ENCODE measurements at regions not wholly inside any gene's neighbourhood (a gene's known extent, or its start where the extent isn't known, plus 50 kb on each side); places are given as distances from the start of the nearest gene placed in this dataset.

DNA sequence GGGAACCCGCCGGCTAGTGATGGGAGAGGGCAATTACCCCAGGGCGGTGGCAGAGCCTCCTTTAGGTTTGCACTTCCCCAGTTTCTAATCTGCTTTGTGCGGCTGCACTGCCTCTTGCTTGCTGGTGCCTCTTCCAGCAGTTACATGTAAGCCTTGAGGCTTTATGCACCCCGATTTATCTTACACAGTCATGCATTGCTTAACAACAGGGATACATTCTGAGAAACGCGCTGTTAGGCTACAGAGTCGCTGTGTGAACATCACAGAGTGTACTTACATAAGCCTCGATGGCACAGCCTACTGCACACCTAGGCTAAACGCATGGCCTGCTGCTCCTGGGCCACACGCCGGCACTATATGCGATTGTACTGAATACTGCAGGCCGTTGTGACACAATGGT, 155.6 kb upstream of the MKI67 start:
- no peak for DNase-seq

- DNase-seq, result no peak
Measured at GRCh38 chr10:128286141-128286761, 160.0 kb upstream of the MKI67 start.

- DNase-seq, result no peak
Measured at GRCh38 chr10:128286762-128287500, 160.7 kb upstream of the MKI67 start.

GRCh38 chr10:128287921-128288320, 161.7 kb upstream of the MKI67 start:
- DNase-seq, result no peak

DNA sequence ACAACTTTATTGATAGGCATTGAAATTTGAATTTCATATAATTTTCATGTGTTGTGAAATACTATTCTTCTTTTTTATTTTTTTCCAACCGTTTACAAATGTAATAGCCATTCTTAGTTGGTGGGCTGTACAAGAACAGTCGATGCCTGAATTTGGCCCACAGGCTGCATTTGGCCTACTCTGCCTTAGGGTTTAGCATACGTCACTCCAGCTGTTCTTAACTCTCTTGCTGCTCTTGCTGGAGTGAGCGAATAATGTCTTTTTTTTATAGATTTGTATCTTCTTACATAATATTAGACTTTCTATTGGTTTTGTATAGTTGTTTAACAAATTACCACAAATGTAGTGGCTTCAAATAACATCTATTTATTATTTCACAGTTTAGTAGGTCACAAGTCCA, 163.4 kb upstream of the MKI67 start:
- no peak for DNase-seq

GRCh38 chr10:128295003-128295402, 168.8 kb upstream of the MKI67 start:
- DNase-seq, result no peak

- DNase-seq, result no peak
Measured at GRCh38 chr10:128296253-128297007, 170.2 kb upstream of the MKI67 start.

DNA sequence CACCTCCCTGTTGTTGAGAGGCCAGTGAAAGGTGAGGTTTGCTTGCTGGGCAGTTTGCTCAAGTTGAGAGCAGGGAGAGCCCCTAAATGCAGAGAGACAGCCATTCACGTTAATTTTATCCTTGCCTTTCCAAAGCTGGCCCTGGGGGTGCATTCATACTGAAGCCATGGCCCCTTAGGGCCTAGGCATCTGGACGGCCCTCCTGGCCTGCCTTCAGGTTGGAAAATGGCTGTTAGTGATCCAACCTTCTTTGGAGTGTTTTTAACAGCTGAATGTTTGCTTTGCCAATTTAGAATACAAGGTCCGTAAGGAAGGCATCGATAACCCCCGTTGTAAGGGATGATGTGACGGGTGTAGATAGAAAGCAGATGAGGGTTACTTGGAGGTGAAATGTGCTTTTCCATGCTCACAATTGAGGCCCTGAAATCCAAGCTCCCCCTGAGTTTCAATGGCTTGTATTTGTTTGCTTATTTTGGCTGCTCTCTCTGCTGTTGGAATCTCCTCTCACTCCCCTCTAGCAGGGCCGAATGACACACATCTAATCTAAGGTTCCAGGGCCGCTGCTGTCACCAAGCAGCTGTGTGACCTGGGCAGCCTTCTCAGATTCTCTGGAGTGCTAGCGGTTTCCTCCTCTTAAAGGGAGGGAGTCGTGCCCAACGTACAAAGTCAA, 171.6 kb upstream of the MKI67 start:
- DNase-seq, result no peak

GRCh38 chr10:128298587-128298986, 172.4 kb upstream of the MKI67 start:
- DNase-seq, result no peak

- no peak for DNase-seq
Measured at GRCh38 chr10:128300290-128300824, 174.1 kb upstream of the MKI67 start.

DNA sequence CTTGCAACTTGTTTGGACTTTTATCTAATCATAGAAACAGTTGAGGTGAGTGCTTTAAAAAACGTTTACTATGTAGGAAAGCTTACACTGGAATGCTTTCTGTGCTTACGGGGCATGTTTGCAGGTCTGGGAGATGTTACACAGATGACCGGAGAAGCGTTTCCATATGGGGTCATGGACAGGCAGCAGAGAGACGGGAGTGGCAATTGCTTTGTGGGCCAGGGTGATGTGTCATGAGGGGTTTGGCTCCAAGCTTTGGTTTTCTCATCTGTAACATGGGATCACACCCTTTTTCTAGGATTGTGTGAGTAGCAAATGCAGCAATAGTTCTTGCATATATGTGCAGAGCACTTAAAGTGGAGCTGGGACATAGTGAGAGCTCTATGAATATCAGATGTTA, 174.8 kb upstream of the MKI67 start:
- no peak for DNase-seq

GRCh38 chr10:128302808-128303207, 176.6 kb upstream of the MKI67 start:
- DNase-seq, result no peak

GRCh38 chr10:128304271-128304670, 178.0 kb upstream of the MKI67 start:
- no peak for DNase-seq

- no peak for DNase-seq
Measured at GRCh38 chr10:128305601-128306345, 179.6 kb upstream of the MKI67 start.

DNA sequence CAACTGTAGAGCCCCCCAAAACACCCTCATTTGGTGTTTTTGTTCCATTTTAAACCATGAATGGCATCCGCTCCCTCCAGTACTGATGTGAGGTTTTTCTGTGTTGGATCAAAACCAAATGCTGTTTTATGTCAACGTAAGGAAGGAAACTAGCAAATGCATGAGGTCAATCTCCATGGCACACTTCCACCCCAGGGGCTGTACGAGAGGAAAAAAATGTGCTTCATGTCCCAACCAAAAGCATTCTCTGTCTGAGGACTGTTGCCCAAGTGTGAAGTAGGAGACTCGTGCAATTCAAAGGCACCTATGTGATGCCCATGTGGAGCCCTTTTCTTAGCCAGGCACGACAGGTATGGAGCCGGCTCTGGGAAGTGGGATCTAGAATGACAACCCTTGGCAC, 180.3 kb upstream of the MKI67 start:
- no peak for DNase-seq

DNA sequence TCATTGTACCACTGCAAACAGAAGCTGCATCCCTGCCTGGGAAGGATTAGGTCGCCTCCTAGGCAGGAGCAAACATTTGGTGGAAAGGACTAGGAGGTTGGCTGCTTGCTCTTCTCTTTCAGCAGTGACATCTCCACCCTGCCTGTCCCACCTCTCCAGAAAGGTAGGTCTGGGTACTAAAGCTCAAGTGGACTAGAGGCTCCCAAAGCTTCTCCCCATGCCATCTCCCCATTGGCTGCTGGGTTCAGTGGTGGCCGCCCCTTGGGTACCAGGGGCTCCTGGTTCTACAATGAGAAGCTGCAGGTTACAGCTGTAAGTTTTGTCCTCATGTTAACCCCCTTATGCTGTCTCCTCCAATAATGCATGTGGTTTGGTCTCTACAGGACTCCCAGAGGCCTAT, 180.7 kb upstream of the MKI67 start:
- no peak for DNase-seq

DNA sequence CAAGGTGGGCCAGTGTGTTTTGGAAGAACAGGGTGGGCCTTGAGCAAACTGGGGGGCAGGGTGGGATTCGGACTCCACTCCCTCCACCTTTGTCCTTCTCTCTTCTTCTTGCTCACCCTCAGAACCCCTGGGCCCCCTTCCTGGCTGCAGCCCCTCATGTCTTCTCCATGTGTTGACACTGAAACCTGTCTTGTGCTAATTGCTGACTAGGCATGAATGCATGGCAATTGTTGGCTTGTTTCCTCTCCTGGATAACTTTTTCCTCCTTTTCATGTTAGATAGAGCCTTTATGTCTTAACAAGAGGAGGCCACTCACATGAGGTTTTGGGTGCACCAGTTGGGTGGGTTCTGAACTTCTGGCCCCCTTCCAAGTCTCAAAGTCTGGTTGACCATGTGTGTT, 181.6 kb upstream of the MKI67 start:
- DNase-seq, result no peak

DNA sequence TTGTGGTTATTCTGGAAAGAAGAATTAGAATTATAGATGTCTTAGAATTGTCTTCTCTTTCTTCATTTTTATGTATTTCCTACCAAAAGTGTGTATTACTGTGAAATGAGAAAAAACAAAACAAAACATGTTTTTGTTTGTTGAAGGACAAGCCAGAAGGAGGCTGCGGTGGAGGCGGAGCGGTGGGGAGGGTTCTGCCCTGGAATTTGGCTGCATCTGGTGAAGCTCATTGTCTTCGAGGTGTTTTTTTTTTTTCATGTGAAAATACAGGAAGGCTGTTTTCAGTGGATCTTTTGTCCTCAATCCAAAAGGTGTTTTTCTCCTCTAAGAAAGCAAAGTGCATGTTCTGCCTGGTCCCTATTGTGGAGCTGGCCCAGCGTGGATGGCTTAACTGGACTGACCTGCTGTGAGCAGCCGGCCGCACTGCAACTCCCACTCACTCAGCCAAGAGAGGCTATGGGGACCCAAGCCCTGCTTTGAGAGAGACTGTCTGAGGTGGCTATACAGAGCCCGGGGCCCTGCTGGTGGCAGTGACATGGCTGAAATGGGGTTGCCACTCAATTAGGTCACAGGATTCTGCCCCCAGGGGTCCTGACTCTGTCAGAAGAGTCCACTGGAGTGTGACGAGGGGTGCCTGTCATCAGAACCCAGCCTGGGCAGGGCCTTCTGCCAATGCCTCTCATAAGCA, 184.9 kb upstream of the MKI67 start:
- no peak for DNase-seq

GRCh38 chr10:128312250-128312649, 186.0 kb upstream of the MKI67 start:
- no peak for DNase-seq

DNA sequence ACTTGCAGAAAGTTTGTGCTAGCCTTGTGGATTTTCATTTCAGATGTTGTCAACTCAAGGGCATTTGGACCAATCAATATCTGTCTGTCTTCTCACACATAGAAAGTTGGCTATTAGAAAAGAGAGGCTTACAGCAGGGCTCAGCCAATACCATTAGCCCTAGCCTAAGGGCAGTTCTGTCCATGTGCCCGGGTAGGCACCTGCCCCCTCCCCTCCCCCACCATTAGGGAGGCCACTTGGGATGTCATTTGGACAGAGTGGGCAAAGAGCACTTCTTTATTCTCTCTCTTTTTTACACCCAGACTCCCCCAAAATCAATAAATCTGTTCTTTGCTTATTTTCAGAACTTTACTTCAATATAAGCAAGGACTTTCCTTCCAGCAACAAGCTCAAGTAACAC, 188.5 kb upstream of the MKI67 start:
- DNase-seq, result no peak
